H9 (cell line): ENCODE measurements at regions not wholly inside any gene's neighbourhood (a gene's known extent, or its start where the extent isn't known, plus 50 kb on each side); places are given as distances from the start of the nearest gene placed in this dataset.

Experiments
- DNase-seq: peaks from one replicate; pipeline ENCODE4 v3.0.0-alpha.2; 2017
- H2AFZ ChIP-seq: one replicate; pipeline ENCODE4 v1.6.1; 2013; ENCODE audit warnings: mild to moderate bottlenecking, low read length, control low read depth, moderate library complexity
- H2AK5ac ChIP-seq: 2 replicates; pipeline ENCODE4 v1.6.1; 2013; ENCODE audit warnings: low read length, control low read depth, mixed read lengths; ENCODE audit not compliant: insufficient read length
- H2BK120ac ChIP-seq: one replicate; pipeline ENCODE4 v1.6.1; 2013; ENCODE audit warnings: low read depth, mild to moderate bottlenecking, low read length, control low read depth, inconsistent platforms; ENCODE audit not compliant: poor library complexity, severe bottlenecking
- H2BK12ac ChIP-seq: 2 replicates; pipeline ENCODE4 v1.6.1; 2013; ENCODE audit warnings: low read length, control low read depth, mixed read lengths, low read depth; ENCODE audit not compliant: insufficient read length
- H2BK15ac ChIP-seq: 2 replicates; pipeline ENCODE4 v1.6.1; 2013; ENCODE audit warnings: low read depth, low read length, control low read depth
- H2BK20ac ChIP-seq: one replicate; pipeline ENCODE4 v1.6.1; 2013; ENCODE audit warnings: low read depth, mild to moderate bottlenecking, low read length, control low read depth, inconsistent platforms; ENCODE audit not compliant: poor library complexity, severe bottlenecking
- H2BK5ac ChIP-seq: 2 replicates; pipeline ENCODE4 v1.6.1; 2013; ENCODE audit warnings: low read length, control low read depth, mixed read lengths; ENCODE audit not compliant: insufficient read length
- H3K14ac ChIP-seq: 2 replicates; pipeline ENCODE4 v1.6.1; 2013; ENCODE audit warnings: low read length, control low read depth; ENCODE audit not compliant: insufficient read depth
- H3K18ac ChIP-seq: 2 replicates; pipeline ENCODE4 v1.6.1; 2013; ENCODE audit warnings: low read depth, mild to moderate bottlenecking, mixed read lengths, low read length, control low read depth; ENCODE audit not compliant: insufficient read length
- H3K23ac ChIP-seq: 2 replicates; pipeline ENCODE4 v1.6.1; 2013; ENCODE audit warnings: low read length, control low read depth, mixed read lengths, low read depth; ENCODE audit not compliant: insufficient read length
- H3K23me2 ChIP-seq: 2 replicates; pipeline ENCODE4 v1.6.1; 2013; ENCODE audit warnings: low read depth, mild to moderate bottlenecking, mixed read lengths, low read length, control low read depth; ENCODE audit not compliant: insufficient read length, poor library complexity, severe bottlenecking
- H3K27ac ChIP-seq: 2 replicates; pipeline ENCODE4 v1.5.1; 2013; ENCODE audit warnings: low read length, control low read depth, mixed read lengths, low read depth; ENCODE audit not compliant: insufficient read length
- H3K27me3 ChIP-seq: 2 replicates; pipeline ENCODE4 v1.6.1; 2013; ENCODE audit warnings: low read length, control low read depth, inconsistent platforms; ENCODE audit not compliant: insufficient read depth
- H3K4ac ChIP-seq: 2 replicates; pipeline ENCODE4 v1.6.1; 2013; ENCODE audit warnings: low read depth, mild to moderate bottlenecking, control low read depth, inconsistent platforms, low read length, moderate library complexity
- H3K4me1 ChIP-seq: 2 replicates; pipeline ENCODE4 v1.6.1; 2013; ENCODE audit warnings: low read length, control low read depth, inconsistent platforms; ENCODE audit not compliant: insufficient read depth
- H3K4me2 ChIP-seq: 2 replicates; pipeline ENCODE4 v1.6.1; 2013; ENCODE audit warnings: low read length, control low read depth, mixed read lengths; ENCODE audit not compliant: insufficient read length, insufficient read depth
- H3K56ac ChIP-seq: 2 replicates; pipeline ENCODE4 v1.6.1; 2013; ENCODE audit warnings: low read depth, mild to moderate bottlenecking, mixed read lengths, low read length, control low read depth; ENCODE audit not compliant: insufficient read length
- H3K79me1 ChIP-seq: 2 replicates; pipeline ENCODE4 v1.6.1; 2013; ENCODE audit warnings: low read depth, mild to moderate bottlenecking, moderate library complexity, low read length, control low read depth, inconsistent platforms; ENCODE audit not compliant: insufficient read depth, poor library complexity, severe bottlenecking
- H3K79me2 ChIP-seq: 2 replicates; pipeline ENCODE4 v1.6.1; 2013; ENCODE audit warnings: low read length, control low read depth, inconsistent platforms; ENCODE audit not compliant: insufficient read depth
- H3K9ac ChIP-seq: 2 replicates; pipeline ENCODE4 v1.6.1; 2013; ENCODE audit warnings: low read length, control low read depth, mixed read lengths; ENCODE audit not compliant: insufficient read length; ENCODE audit errors: extremely low read depth
- H3K9me3 ChIP-seq: one replicate; pipeline ENCODE4 v1.6.1; 2013; ENCODE audit warnings: low read depth, low read length, inconsistent platforms; ENCODE audit not compliant: control insufficient read depth
- H3T11ph ChIP-seq: one replicate; pipeline ENCODE4 v1.6.1; 2013; ENCODE audit warnings: mild to moderate bottlenecking, low read length, control low read depth, inconsistent platforms
- H4K20me1 ChIP-seq: one replicate; pipeline ENCODE4 v1.6.1; 2013; ENCODE audit not compliant: control insufficient read depth, insufficient read length, insufficient read depth
- H4K5ac ChIP-seq: 2 replicates; pipeline ENCODE4 v1.6.1; 2013; ENCODE audit warnings: low read depth, mild to moderate bottlenecking, mixed read lengths, low read length, control low read depth; ENCODE audit not compliant: insufficient read length
- H4K8ac ChIP-seq: replicated peaks from 2 replicates; pipeline ENCODE4 v1.6.1; 2013; ENCODE audit warnings: low read length, control low read depth, mixed read lengths, low read depth; ENCODE audit not compliant: insufficient read length
- H4K91ac ChIP-seq: 2 replicates; pipeline ENCODE4 v1.6.1; 2013; ENCODE audit warnings: low read depth, mild to moderate bottlenecking, moderate library complexity, mixed read lengths, low read length, control low read depth; ENCODE audit not compliant: insufficient read length
- H3K27ac Mint-ChIP-seq, 3 experiments: 2 replicates in 2 of 3; 3 replicates in 1 of 3; pipeline ENCODE4 v1.8.0; 2020 to 2021; ENCODE audit warnings: mixed read lengths in 3 of 3, mild to moderate bottlenecking in 1 of 3, moderate library complexity in 1 of 3
- H3K27me3 Mint-ChIP-seq: 2 replicates; pipeline ENCODE4 v1.8.0; 2021; ENCODE audit warnings: low read depth, mild to moderate bottlenecking, moderate library complexity, mixed read lengths
- H3K36me3 Mint-ChIP-seq, 3 experiments: 2 replicates in 2 of 3; 3 replicates in 1 of 3; pipeline ENCODE4 v1.8.0; 2020 to 2021; ENCODE audit warnings: low read depth in 3 of 3, mixed read lengths in 3 of 3; ENCODE audit not compliant: insufficient read depth in 1 of 3
- H3K4me1 Mint-ChIP-seq, 2 experiments: 2 replicates each; pipeline ENCODE4 v1.8.0; 2020; ENCODE audit warnings: mixed read lengths in 2 of 2
- H3K4me3 Mint-ChIP-seq, 2 experiments: 2 replicates in 1 of 2; 3 replicates in 1 of 2; pipeline ENCODE4 v1.8.0; 2020 to 2021; ENCODE audit warnings: mild to moderate bottlenecking in 2 of 2, mixed read lengths in 2 of 2, moderate library complexity in 1 of 2
- H3K9me3 Mint-ChIP-seq, 2 experiments: 2 replicates in 1 of 2; 3 replicates in 1 of 2; pipeline ENCODE4 v1.8.0; 2020; ENCODE audit warnings: mild to moderate bottlenecking in 2 of 2, mixed read lengths in 2 of 2, moderate library complexity in 1 of 2
- CTCF ChIP-seq: fragments of 200-600 bp; sonication (generic); conservative IDR thresholded peaks from 3 replicates; pipeline ENCODE4 v1.8.0; 2021; ENCODE audit warnings: antibody characterized with exemption, mild to moderate bottlenecking
- WGBS: extraction: QIAGEN DNeasy Blood & Tissue Kit; methylation state at CpG from one replicate; pipeline ENCODE4 v1.1.7; 2013; ENCODE audit warnings: missing lambda C conversion rate, low lambda C conversion rate, mixed read lengths; ENCODE audit not compliant: insufficient read length; ENCODE audit errors: extremely low coverage; 5-methylcytosine and 5-hydroxymethylcytosine counted together

- Histone ChIP-seq H3K79me1 (no peaks in the 10 kb centered on the region), H2AFZ (no peak overlapping the region), H2BK120ac (no peak overlapping the region), H2AK5ac (no peak overlapping the region), H3K56ac (no peak overlapping the region), H3K4ac (no peak overlapping the region), H3K4me2 (no peak overlapping the region), H4K5ac (no peak overlapping the region), H3K27ac (no peak overlapping the region), H3K14ac (no peak overlapping the region), H3K4me1 (no peaks in the 10 kb centered on the region), H4K20me1 (no peaks in the 10 kb centered on the region), H2BK12ac (no peak overlapping the region), H3T11ph (no peak overlapping the region), H2BK15ac (no peak overlapping the region), H2BK20ac (no peak overlapping the region), H3K9ac (no peak overlapping the region), H3K18ac (no peak overlapping the region), H4K91ac (no peak overlapping the region), H3K23me2 (no peaks in the 10 kb centered on the region), H3K9me3 (no peaks in the 10 kb centered on the region), H3K27me3 (no peaks in the 10 kb centered on the region), H4K8ac (no peak overlapping the region), H3K79me2 (no peaks in the 10 kb centered on the region), H2BK5ac (no peak overlapping the region), H3K23ac (no peak overlapping the region)
- DNase-seq = no peak
- TF ChIP-seq CTCF = no peak
- no peaks in the 10 kb centered on the region for H3K36me3 Mint-ChIP-seq
- H3K4me1 Mint-ChIP-seq = peaks cover 6 to 19% of the 10 kb centered on the region in 2 experiments
- H3K9me3 Mint-ChIP-seq = no peaks in the 10 kb centered on the region
- no peaks in the 10 kb centered on the region; the same call in 1 of the 2 replicates for H3K27me3 Mint-ChIP-seq
- no peak overlapping the region for H3K4me3 Mint-ChIP-seq
- H3K27ac Mint-ChIP-seq = no peak overlapping the region
- no CpG with 5 or more reads among the region's 5 CpGs for WGBS
Measured at GRCh38 chr3:64894006-64894405, 206.2 kb upstream of the ADAMTS9 start.
